ENCODE measurements at regions not wholly inside any gene's neighbourhood (a gene's known extent, or its start where the extent isn't known, plus 50 kb on each side); places are given as distances from the start of the nearest gene placed in this dataset.

GRCh38 chr10:47094636-47095035 is 183.4 kb downstream of the PTPN20 start:
- TF ChIP-seq POLR2A (IDR thresholded peaks at IDR 0.05) (no peak), CTCF (IDR thresholded peaks at IDR 0.05) (no peak), EP300 (IDR thresholded peaks at IDR 0.05) (no peak)
